Suprapubic skin (tissue), 4 donors: ENCODE measurements at regions not wholly inside any gene's neighbourhood (a gene's known extent, or its start where the extent isn't known, plus 50 kb on each side); places are given as distances from the start of the nearest gene placed in this dataset.

Source experiments
- DNase-seq, 2 donors: peaks; one replicate each; pipeline ENCODE4 v3.0.0-alpha.2; 2019; ENCODE audit warnings: low spot score in 2 of 2
- H3K27ac ChIP-seq: fragments of 200-600 bp; sonication (generic); one replicate; pipeline ENCODE4 v1.5.1; 2019
- H3K27me3 ChIP-seq: fragments of 200-600 bp; sonication (generic); one replicate; pipeline ENCODE4 v1.5.1; 2019
- H3K36me3 ChIP-seq: fragments of 200-600 bp; sonication (generic); one replicate; pipeline ENCODE4 v1.5.1; 2019
- H3K4me1 ChIP-seq: fragments of 200-600 bp; sonication (generic); one replicate; pipeline ENCODE4 v1.5.1; 2019
- H3K4me3 ChIP-seq: fragments of 200-600 bp; sonication (generic); one replicate; pipeline ENCODE4 v1.5.1; 2019; ENCODE audit warnings: mild to moderate bottlenecking
- H3K9me3 ChIP-seq: fragments of 200-600 bp; sonication (generic); one replicate; pipeline ENCODE4 v1.5.1; 2019
- CTCF ChIP-seq, 2 donors: fragments of 200-600 bp in 1 of 2; fragments of 450-650 bp in 1 of 2; sonication (generic) in 1 of 2; IDR thresholded peaks; one replicate each; pipeline ENCODE4 v1.5.1; 2016 to 2019; ENCODE audit warnings: antibody characterized with exemption in 2 of 2, mild to moderate bottlenecking in 1 of 2, moderate library complexity in 1 of 2
- EP300 ChIP-seq: sonication (generic); formaldehyde crosslinking; IDR thresholded peaks from one replicate; pipeline ENCODE4 v1.6.1; 2017; ENCODE audit warnings: antibody characterized with exemption
- POLR2A ChIP-seq, 2 donors: fragments of 450-650 bp; IDR thresholded peaks; one replicate each; pipeline ENCODE4 v1.6.1; 2017; ENCODE audit warnings: antibody characterized with exemption in 2 of 2, mild to moderate bottlenecking in 2 of 2, moderate library complexity in 2 of 2
- POLR2AphosphoS5 ChIP-seq, 3 donors: sonication (generic); formaldehyde crosslinking; IDR thresholded peaks; one replicate each; pipeline ENCODE4 v1.6.1; 2017; ENCODE audit warnings: antibody characterized with exemption in 3 of 3
- WGBS: methylation state at CpG from one replicate; pipeline ENCODE4 v1.1.5; 2018; 5-methylcytosine and 5-hydroxymethylcytosine counted together

GRCh38 chr11:80778432-80778831, 1337.6 kb upstream of the TENM4 start:
- DNase-seq, result no peak
- H3K4me1 ChIP-seq, result no peaks in the 10 kb centered on the region
- H3K9me3 ChIP-seq, result no peaks in the 10 kb centered on the region
- H3K36me3 ChIP-seq, result no peaks in the 10 kb centered on the region
- H3K4me3 ChIP-seq, result no peak overlapping the region
- H3K27ac ChIP-seq, result no peak overlapping the region
- TF ChIP-seq POLR2AphosphoS5 (IDR thresholded peaks at IDR 0.05), result no peak
- TF ChIP-seq CTCF (IDR thresholded peaks at IDR 0.05), result no peak
- TF ChIP-seq EP300, result no peak
- no peak for TF ChIP-seq POLR2A (IDR thresholded peaks at IDR 0.05)
- 90% methylated on average over 3 of the region's 3 CpGs for WGBS
- H3K27me3 ChIP-seq, result no peaks in the 10 kb centered on the region

DNA sequence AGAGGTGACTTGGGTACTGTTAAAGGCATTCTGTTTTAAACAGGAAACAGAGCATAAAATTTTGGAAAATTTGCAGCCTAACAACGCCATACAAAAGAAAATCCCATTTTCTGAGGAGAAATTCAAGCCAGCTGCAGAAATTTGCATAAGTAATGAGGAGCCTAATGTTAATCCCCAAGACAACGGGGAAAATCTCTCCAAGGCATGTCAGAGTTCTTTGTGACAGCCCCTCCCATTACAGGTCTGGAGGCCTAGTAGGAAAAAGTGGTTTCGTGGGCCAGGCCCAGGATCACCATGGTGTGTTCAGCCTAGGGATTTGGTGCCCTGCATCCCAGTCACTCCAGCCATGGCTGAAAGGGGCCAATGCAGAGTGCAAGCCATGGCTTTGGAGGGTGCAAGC, 1333.1 kb upstream of the TENM4 start:
- Histone ChIP-seq H3K9me3 (no peaks in the 10 kb centered on the region), H3K27me3 (no peaks in the 10 kb centered on the region), H3K4me3 (no peak overlapping the region), H3K27ac (no peak overlapping the region), H3K4me1 (no peaks in the 10 kb centered on the region), H3K36me3 (no peaks in the 10 kb centered on the region)
- no peak for DNase-seq
- TF ChIP-seq POLR2A (IDR thresholded peaks at IDR 0.05) (no peak), CTCF (IDR thresholded peaks at IDR 0.05) (no peak), POLR2AphosphoS5 (IDR thresholded peaks at IDR 0.05) (no peak), EP300 (no peak)
- WGBS, result 56% methylated on average over 3 of the region's 3 CpGs

DNA sequence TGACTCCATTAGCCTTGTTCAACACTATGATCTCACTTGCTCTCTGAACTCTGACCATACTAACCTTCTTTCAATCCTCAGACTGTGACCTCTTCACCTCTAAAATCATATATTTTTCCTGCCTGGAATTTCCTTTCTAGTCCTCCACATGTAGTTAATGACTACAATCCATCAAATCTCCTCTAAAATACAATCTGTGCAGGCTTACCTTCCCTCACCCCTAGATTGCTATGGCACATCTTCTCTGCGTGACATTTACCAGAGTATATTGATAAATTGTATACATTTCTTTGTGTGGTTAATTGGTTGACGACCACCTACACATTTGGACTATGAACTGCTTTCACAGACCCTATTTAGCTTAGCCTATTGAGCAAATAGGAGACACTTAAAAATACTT, 1330.2 kb upstream of the TENM4 start:
- no peak for DNase-seq
- 72% methylated on average over 2 of the region's 2 CpGs for WGBS

DNA sequence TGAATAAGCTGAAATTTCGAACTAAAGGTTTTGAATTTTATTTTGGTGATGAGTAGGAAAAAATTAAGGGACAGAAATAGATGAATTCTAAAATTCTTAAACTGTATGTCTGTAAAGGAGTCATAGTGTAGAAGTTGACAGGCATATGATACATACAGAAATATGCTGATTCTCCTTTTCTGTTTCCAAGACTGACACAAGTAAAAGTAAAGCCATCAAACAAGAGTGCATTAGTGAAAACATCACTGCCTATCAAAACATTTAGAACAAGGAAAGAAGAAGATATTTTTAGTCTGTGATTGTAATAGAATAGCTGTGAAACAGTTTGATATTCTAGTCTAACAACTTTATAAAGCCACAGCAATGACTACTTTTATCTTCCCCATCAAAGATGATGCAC, 1318.0 kb upstream of the TENM4 start:
- TF ChIP-seq POLR2A (IDR thresholded peaks at IDR 0.05), result no peak
- TF ChIP-seq POLR2AphosphoS5 (IDR thresholded peaks at IDR 0.05), result no peak
- no peak for TF ChIP-seq CTCF (IDR thresholded peaks at IDR 0.05)
- TF ChIP-seq EP300, result no peak
- Histone ChIP-seq H3K36me3 (no peaks in the 10 kb centered on the region), H3K27ac (no peak overlapping the region), H3K4me3 (no peak overlapping the region), H3K4me1 (no peaks in the 10 kb centered on the region), H3K27me3 (no peaks in the 10 kb centered on the region), H3K9me3 (no peaks in the 10 kb centered on the region)
- DNase-seq, result no peak
- WGBS, result 87% methylated on average over 1 of the region's 1 CpG

More for the DNA sequence above, 1330.2 kb upstream of the TENM4 start:
- H3K36me3 ChIP-seq, result no peaks in the 10 kb centered on the region
- H3K4me3 ChIP-seq, result no peak overlapping the region
- no peak for TF ChIP-seq POLR2A (IDR thresholded peaks at IDR 0.05)
- no peak for TF ChIP-seq POLR2AphosphoS5 (IDR thresholded peaks at IDR 0.05)
- TF ChIP-seq CTCF (IDR thresholded peaks at IDR 0.05), result no peak
- TF ChIP-seq EP300, result no peak
- H3K27ac ChIP-seq, result no peak overlapping the region
- no peaks in the 10 kb centered on the region for H3K27me3 ChIP-seq
- no peaks in the 10 kb centered on the region for H3K9me3 ChIP-seq
- no peaks in the 10 kb centered on the region for H3K4me1 ChIP-seq

DNA sequence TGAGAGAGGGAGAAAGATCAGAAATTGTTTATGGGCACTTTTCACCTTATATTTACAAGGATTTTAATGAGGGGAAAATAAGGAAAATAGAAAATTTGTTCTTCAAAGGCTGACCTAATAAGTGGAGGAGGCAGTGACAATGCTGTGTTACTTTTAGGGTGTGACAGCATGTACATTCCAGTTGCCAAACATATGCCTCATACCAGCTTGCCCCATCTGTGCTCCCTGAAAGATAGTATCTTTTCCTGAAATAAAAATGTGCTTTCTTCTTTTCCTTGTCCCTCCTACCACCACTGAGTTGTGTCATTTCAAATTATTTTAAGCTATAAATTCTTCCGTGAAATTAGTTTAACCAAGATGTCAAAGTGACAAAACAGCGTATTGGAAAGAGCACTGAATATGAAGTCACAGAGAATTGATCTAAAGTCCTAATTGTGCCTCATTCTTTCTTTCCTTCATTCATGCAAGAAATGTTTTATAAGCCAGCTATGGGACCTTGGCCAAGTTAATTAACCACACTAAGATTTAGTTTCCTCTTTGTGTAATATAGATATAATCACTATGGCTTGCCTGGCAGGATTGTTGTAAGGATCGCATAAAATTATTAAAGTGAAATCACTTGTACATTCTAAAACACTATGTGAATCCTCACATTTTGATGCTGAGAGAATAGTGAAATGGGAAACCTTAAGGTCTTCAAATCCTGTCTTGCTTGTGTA, 1307.5 kb upstream of the TENM4 start:
- H3K9me3 ChIP-seq, result no peaks in the 10 kb centered on the region
- no peak for TF ChIP-seq EP300
- no peak for TF ChIP-seq CTCF (IDR thresholded peaks at IDR 0.05)
- no peak for TF ChIP-seq POLR2AphosphoS5 (IDR thresholded peaks at IDR 0.05)
- no peak for TF ChIP-seq POLR2A (IDR thresholded peaks at IDR 0.05)
- 34% methylated on average over 3 of the region's 3 CpGs for WGBS
- H3K4me1 ChIP-seq, result no peaks in the 10 kb centered on the region
- H3K4me3 ChIP-seq, result no peak overlapping the region
- no peak for DNase-seq
- no peak overlapping the region for H3K27ac ChIP-seq
- no peaks in the 10 kb centered on the region for H3K36me3 ChIP-seq
- H3K27me3 ChIP-seq, result no peaks in the 10 kb centered on the region
